Omental fat pad (tissue), 3 donors: ENCODE measurements at regions not wholly inside any gene's neighbourhood (a gene's known extent, or its start where the extent isn't known, plus 50 kb on each side); places are given as distances from the start of the nearest gene placed in this dataset.
"Not testable (repeated sequence)": the region's sequence is repeated elsewhere in the genome, so short reads cannot be mapped to it uniquely, and the experiment has no call there.

ENCODE experiments used
- ATAC-seq: fragments of 150-250 bp; one replicate; pipeline ENCODE4 v1.9.1; 2016; ENCODE audit warnings: mild to moderate bottlenecking, moderate library complexity; ENCODE audit not compliant: low FRiP score
- DNase-seq: peaks from one replicate; pipeline ENCODE4 v3.0.0-alpha.2; 2019; ENCODE audit warnings: low spot score
- TF ChIP-seq, protein P1 (sequence below), 3 donors: fragments of 450-650 bp; IDR thresholded peaks; one replicate each; pipeline ENCODE4 v1.5.1; 2016 to 2017; ENCODE audit warnings: antibody characterized with exemption in 3 of 3, mild to moderate bottlenecking in 3 of 3, moderate library complexity in 2 of 3

DNA sequence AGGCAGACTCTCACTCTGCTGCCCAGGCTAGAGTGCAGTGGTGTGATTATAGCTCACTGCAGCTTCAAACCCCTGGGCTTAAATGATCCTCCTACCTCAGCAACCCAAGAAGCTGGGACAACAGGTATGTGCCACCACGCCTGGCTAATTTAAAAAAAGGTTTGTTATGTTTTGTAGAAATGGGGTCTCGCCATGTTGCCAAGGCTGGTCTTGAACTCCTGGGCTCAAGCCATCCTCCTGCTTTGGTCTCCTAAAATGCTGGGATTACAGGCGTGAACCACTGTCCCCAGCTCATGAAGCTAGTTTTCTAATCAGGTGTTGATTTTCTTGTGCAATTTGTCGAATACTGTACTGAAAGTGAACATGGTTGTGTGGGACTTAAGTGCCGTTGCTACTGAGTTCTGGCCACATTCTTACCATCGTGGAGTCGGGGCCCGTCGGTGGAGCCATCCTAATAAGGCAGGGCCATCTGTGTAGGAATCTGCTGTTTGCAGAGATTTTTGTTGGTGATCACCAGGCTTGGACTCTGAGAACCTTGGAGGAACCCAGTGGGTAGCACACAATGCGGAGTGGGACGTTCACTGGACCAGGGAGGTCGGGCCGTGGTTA, 193.2 kb downstream of the GOLGA6L6 start:
- DNase-seq (peak; percentile 22), ATAC-seq (no peak)
- TF ChIP-seq, protein P1, sequence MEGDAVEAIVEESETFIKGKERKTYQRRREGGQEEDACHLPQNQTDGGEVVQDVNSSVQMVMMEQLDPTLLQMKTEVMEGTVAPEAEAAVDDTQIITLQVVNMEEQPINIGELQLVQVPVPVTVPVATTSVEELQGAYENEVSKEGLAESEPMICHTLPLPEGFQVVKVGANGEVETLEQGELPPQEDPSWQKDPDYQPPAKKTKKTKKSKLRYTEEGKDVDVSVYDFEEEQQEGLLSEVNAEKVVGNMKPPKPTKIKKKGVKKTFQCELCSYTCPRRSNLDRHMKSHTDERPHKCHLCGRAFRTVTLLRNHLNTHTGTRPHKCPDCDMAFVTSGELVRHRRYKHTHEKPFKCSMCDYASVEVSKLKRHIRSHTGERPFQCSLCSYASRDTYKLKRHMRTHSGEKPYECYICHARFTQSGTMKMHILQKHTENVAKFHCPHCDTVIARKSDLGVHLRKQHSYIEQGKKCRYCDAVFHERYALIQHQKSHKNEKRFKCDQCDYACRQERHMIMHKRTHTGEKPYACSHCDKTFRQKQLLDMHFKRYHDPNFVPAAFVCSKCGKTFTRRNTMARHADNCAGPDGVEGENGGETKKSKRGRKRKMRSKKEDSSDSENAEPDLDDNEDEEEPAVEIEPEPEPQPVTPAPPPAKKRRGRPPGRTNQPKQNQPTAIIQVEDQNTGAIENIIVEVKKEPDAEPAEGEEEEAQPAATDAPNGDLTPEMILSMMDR (IDR thresholded peaks at IDR 0.05): no peak

DNA sequence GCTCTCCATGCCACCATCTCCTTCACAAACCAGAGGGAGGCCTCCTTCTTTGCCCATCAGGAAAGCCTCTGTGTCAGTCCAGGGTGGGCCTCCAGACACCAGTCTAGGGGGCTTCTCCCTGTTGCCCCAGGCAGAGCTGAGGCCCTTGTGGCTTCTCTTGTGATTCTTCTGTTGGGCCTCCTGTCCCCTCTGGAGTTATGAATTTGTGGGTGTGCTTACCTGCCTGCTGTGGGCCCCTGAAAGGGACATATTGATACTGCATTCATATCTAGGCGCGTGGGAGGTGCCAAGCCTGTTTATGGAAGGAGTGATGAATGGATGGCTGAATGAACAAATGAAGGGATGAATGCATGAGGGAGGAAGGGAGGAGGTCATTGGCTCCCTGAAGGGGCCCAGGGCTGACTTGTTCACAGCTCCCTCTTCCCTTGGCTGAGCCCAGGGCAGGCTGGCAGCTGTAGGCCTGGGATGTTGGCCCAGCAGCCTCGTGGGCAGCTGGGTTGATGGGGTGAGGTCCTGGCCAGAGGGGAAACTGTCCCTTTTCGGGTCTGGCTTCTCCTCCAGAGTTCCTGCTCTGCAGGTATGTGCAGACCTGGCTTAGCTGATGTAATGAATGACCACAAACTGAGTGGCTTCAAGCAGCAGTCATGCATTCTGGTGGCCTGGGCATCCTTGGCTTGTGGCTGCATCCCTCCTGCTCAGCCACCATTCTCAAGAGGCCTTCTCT, 195.4 kb downstream of the GOLGA6L6 start:
- DNase-seq (peak; percentile 20), ATAC-seq (no peak)
- TF ChIP-seq, protein P1 (IDR thresholded peaks at IDR 0.05): no peak

GRCh38 chr15:20345401-20345958, 196.1 kb downstream of the GOLGA6L6 start:
- ATAC-seq (no peak), DNase-seq (no peak)
- TF ChIP-seq, protein P1 (IDR thresholded peaks at IDR 0.05): no peak

GRCh38 chr15:20344601-20345400, 196.8 kb downstream of the GOLGA6L6 start:
- DNase-seq (peak; percentile 21), ATAC-seq (no peak)
- TF ChIP-seq, protein P1 (IDR thresholded peaks at IDR 0.05): no peak

DNA sequence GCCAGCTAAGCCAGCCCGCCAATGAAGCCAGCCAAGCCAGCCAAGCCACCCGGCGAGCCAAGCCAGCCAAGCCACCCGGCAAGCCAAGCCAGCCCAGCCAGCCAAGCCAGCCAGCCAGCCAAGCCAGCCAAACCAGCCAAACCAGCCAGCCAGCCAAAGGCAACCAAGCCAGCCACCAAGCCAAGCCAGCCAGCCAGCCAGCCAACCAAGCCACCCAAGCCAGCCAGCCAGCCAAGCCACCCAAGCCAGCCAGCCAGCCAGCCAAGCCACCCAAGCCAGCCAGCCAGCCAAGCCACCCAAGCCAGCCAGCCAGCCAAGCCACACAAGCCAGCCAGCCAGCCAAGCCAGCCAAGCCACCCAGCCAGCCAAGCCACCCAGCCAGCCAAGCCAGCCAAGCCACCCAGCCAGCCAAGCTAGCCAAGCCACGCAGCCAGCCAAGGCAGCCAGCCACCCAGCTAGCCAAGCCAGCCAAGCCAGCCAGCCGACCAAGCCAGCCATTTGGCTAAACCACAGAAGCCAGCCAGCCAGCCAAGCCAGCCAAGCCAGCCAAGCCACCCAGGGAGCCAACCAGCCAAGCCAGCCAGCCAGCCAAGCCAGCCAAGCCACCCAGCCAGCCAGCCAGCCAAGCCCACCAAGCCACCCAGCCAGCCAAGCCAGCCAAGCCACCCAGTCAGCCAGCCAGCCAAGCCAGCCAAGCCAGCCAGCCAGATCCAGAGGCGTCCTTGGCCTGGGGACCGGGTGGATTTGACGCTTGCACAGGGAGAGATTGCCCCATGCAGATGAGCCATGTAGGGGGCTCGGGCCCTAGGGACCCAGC, 198.0 kb downstream of the GOLGA6L6 start:
- ATAC-seq: not testable (repeated sequence)
- peak; percentile 21 for DNase-seq

GRCh38 chr15:20342601-20343394, 198.8 kb downstream of the GOLGA6L6 start:
- not testable (repeated sequence) for ATAC-seq, DNase-seq
